ENCODE measurements at regions not wholly inside any gene's neighbourhood (a gene's known extent, or its start where the extent isn't known, plus 50 kb on each side); places are given as distances from the start of the nearest gene placed in this dataset.

GRCh38 chr9:16331031-16331430 lies 539.4 kb downstream of the BNC2 start:
- TF ChIP-seq POLR2A (IDR thresholded peaks at IDR 0.05) (no peak), EP300 (IDR thresholded peaks at IDR 0.05) (no peak)

Data from ovary (tissue), 1 donor.